ENCODE measurements at regions not wholly inside any gene's neighbourhood (a gene's known extent, or its start where the extent isn't known, plus 50 kb on each side); places are given as distances from the start of the nearest gene placed in this dataset.

- TF ChIP-seq POLR2A (IDR thresholded peaks at IDR 0.05) (no peak), CTCF (IDR thresholded peaks at IDR 0.05) (no peak)
- H3K4me3 ChIP-seq = no peak overlapping the region
- intact Hi-C loops (cut with DNase I; ENCODE audit: low total_unique reads) = no loop called here
- H3K4me1 ChIP-seq = no peaks in the 10 kb centered on the region
- DNase-seq = no peak
- H3K27ac ChIP-seq = no peak overlapping the region
- H3K9me3 ChIP-seq = no peaks in the 10 kb centered on the region
- WGBS, 2 donors = 65% methylated on average over 9 of the region's 9 CpGs
- H3K27me3 ChIP-seq = no peaks in the 10 kb centered on the region
- no peaks in the 10 kb centered on the region for H3K36me3 ChIP-seq (ENCODE audit: low read depth, missing control alignments)
Measured at GRCh38 chr17:33968350-33969044, 286.6 kb upstream of the CCL2 start.

GRCh38 chr17:33970279-33970678 is 284.8 kb upstream of the CCL2 start:
- no peaks in the 10 kb centered on the region for H3K9me3 ChIP-seq
- WGBS, 2 donors = 64 to 79% methylated on average over 5 of the region's 5 CpGs
- H3K36me3 ChIP-seq (ENCODE audit: low read depth, missing control alignments) = no peaks in the 10 kb centered on the region
- H3K27ac ChIP-seq = no peak overlapping the region
- H3K4me1 ChIP-seq = no peaks in the 10 kb centered on the region
- H3K27me3 ChIP-seq = no peaks in the 10 kb centered on the region
- no peak for DNase-seq
- no peak for TF ChIP-seq POLR2A (IDR thresholded peaks at IDR 0.05)
- no peak for TF ChIP-seq CTCF (IDR thresholded peaks at IDR 0.05)
- H3K4me3 ChIP-seq = no peak overlapping the region
- intact Hi-C loops (cut with DNase I; ENCODE audit: low total_unique reads) = no loop called here

GRCh38 chr17:33972763-33973162 is 282.3 kb upstream of the CCL2 start:
- H3K27ac ChIP-seq = no peak overlapping the region
- no peaks in the 10 kb centered on the region for H3K27me3 ChIP-seq
- H3K4me1 ChIP-seq = no peaks in the 10 kb centered on the region
- 56 to 57% methylated on average over 3 of the region's 3 CpGs for WGBS, 2 donors
- DNase-seq = no peak
- no peak overlapping the region for H3K4me3 ChIP-seq
- H3K36me3 ChIP-seq (ENCODE audit: low read depth, missing control alignments) = no peaks in the 10 kb centered on the region
- intact Hi-C loops (cut with DNase I; ENCODE audit: low total_unique reads) = no loop called here
- TF ChIP-seq POLR2A (IDR thresholded peaks at IDR 0.05) (no peak), CTCF (IDR thresholded peaks at IDR 0.05) (no peak)
- H3K9me3 ChIP-seq = no peaks in the 10 kb centered on the region

GRCh38 chr17:33973491-33973890 is 281.6 kb upstream of the CCL2 start:
- TF ChIP-seq POLR2A (IDR thresholded peaks at IDR 0.05) (no peak), CTCF (IDR thresholded peaks at IDR 0.05) (no peak)
- intact Hi-C loops (cut with DNase I; ENCODE audit: low total_unique reads) = no loop called here
- Histone ChIP-seq H3K9me3 (no peaks in the 10 kb centered on the region), H3K4me3 (no peak overlapping the region), H3K36me3 (ENCODE audit: low read depth, missing control alignments) (no peaks in the 10 kb centered on the region), H3K27me3 (no peaks in the 10 kb centered on the region), H3K4me1 (no peaks in the 10 kb centered on the region), H3K27ac (no peak overlapping the region)
- WGBS, 2 donors = 78 to 80% methylated on average over 3 to 5 of the region's 5 CpGs
- DNase-seq = no peak

GRCh38 chr17:33974276-33974675 is 280.8 kb upstream of the CCL2 start:
- TF ChIP-seq POLR2A (IDR thresholded peaks at IDR 0.05) (no peak), CTCF (IDR thresholded peaks at IDR 0.05) (no peak)
- no peaks in the 10 kb centered on the region for H3K4me1 ChIP-seq
- 75 to 79% methylated on average over 3 of the region's 3 CpGs for WGBS, 2 donors
- DNase-seq = no peak
- intact Hi-C loops (cut with DNase I; ENCODE audit: low total_unique reads) = no loop called here
- H3K27ac ChIP-seq = no peak overlapping the region
- no peaks in the 10 kb centered on the region for H3K9me3 ChIP-seq
- no peak overlapping the region for H3K4me3 ChIP-seq
- no peaks in the 10 kb centered on the region for H3K36me3 ChIP-seq (ENCODE audit: low read depth, missing control alignments)
- H3K27me3 ChIP-seq = no peaks in the 10 kb centered on the region

Measured in testis (tissue), 2 donors.